Activated naive CD4-positive, alpha-beta T cell treated with anti-CD3 and anti-CD28 coated beads, Interleukin-2, amount 10 ng/mL, durations not matched to agents 7 days and 5 days (primary cell): ENCODE measurements at regions not wholly inside any gene's neighbourhood (a gene's known extent, or its start where the extent isn't known, plus 50 kb on each side); places are given as distances from the start of the nearest gene placed in this dataset.

Experiments used
- CTCF ChIA-PET: fragments of 350-600 bp; sonication (Branson Sonifier 250); formaldehyde crosslinking; loops from one replicate; lab custom pipeline; 2021; ENCODE audit warnings: antibody characterized with exemption; lab: Charles Lee
- DNase-seq: peaks from one replicate; pipeline ENCODE4 v3.0.0-alpha.2; 2020
- H3K27ac Mint-ChIP-seq: one replicate; pipeline ENCODE4 v1.8.0; 2021; ENCODE audit warnings: mild to moderate bottlenecking, moderate library complexity, mixed read lengths
- H3K27me3 Mint-ChIP-seq: one replicate; pipeline ENCODE4 v1.8.0; 2021; ENCODE audit warnings: mild to moderate bottlenecking, mixed read lengths
- H3K36me3 Mint-ChIP-seq: one replicate; pipeline ENCODE4 v1.8.0; 2021; ENCODE audit warnings: mixed read lengths
- H3K4me1 Mint-ChIP-seq: one replicate; pipeline ENCODE4 v1.8.0; 2021; ENCODE audit warnings: mixed read lengths
- H3K4me3 Mint-ChIP-seq: one replicate; pipeline ENCODE4 v1.8.0; 2021; ENCODE audit warnings: mild to moderate bottlenecking, moderate library complexity, mixed read lengths
- H3K9me3 Mint-ChIP-seq: one replicate; pipeline ENCODE4 v1.8.0; 2021; ENCODE audit warnings: mixed read lengths

- CTCF ChIA-PET: no interaction called here
- H3K27ac Mint-ChIP-seq: no peak overlapping the region
- no peak overlapping the region for H3K4me3 Mint-ChIP-seq
- no peaks in the 10 kb centered on the region for H3K36me3 Mint-ChIP-seq
- peaks cover 30% of the 10 kb centered on the region for H3K9me3 Mint-ChIP-seq
- H3K4me1 Mint-ChIP-seq: no peaks in the 10 kb centered on the region
- DNase-seq: no peak
- H3K27me3 Mint-ChIP-seq: no peaks in the 10 kb centered on the region
Observed at GRCh38 chr21:19695796-19696195, 1292.2 kb upstream of the TMPRSS15 start.

- Mint-ChIP-seq H3K4me3 (no peak overlapping the region), H3K27me3 (no peaks in the 10 kb centered on the region), H3K9me3 (peaks cover 51% of the 10 kb centered on the region), H3K27ac (no peak overlapping the region), H3K4me1 (no peaks in the 10 kb centered on the region), H3K36me3 (no peaks in the 10 kb centered on the region)
- DNase-seq: no peak
- CTCF ChIA-PET: no interaction called here
Observed at GRCh38 chr21:19700476-19700875, 1296.9 kb upstream of the TMPRSS15 start.

- Mint-ChIP-seq H3K27me3 (no peaks in the 10 kb centered on the region), H3K27ac (no peak overlapping the region), H3K36me3 (no peaks in the 10 kb centered on the region), H3K9me3 (peaks cover 44% of the 10 kb centered on the region), H3K4me1 (no peaks in the 10 kb centered on the region), H3K4me3 (no peak overlapping the region)
- DNase-seq: no peak
- CTCF ChIA-PET: no interaction called here
Observed at GRCh38 chr21:19702726-19703125, 1295.5 kb upstream of the NCAM2 start.

GRCh38 chr21:19704832-19705231 lies 1293.4 kb upstream of the NCAM2 start:
- DNase-seq: no peak
- H3K36me3 Mint-ChIP-seq: no peaks in the 10 kb centered on the region
- CTCF ChIA-PET: no interaction called here
- H3K4me1 Mint-ChIP-seq: no peaks in the 10 kb centered on the region
- no peak overlapping the region for H3K27ac Mint-ChIP-seq
- no peaks in the 10 kb centered on the region for H3K27me3 Mint-ChIP-seq
- no peak overlapping the region for H3K4me3 Mint-ChIP-seq
- peaks cover 45% of the 10 kb centered on the region for H3K9me3 Mint-ChIP-seq

DNA sequence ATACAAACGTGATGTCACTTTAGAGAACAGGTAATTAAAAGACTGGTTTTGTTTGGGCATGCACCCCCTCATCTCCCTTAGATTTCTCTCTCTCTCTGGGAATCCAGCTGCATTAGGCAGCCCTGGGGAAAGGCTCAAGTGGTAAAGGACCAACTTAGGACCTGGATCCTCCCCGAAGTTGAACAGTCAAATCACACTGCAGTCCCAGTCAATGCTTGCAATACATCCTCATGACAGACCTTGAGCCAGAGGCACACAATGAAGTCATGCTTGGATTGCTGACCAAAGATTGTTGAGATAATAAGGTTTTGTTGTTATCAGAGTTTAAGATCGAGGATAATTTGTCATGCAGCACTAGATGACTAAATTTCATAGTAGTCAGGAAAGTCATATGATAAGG lies 1285.8 kb upstream of the NCAM2 start:
- Mint-ChIP-seq H3K27ac (no peak overlapping the region), H3K4me3 (no peak overlapping the region), H3K27me3 (no peaks in the 10 kb centered on the region), H3K36me3 (no peaks in the 10 kb centered on the region), H3K9me3 (peaks cover 31% of the 10 kb centered on the region), H3K4me1 (no peaks in the 10 kb centered on the region)
- CTCF ChIA-PET: no interaction called here
- no peak for DNase-seq

GRCh38 chr21:19713313-19713712 lies 1284.9 kb upstream of the NCAM2 start:
- Mint-ChIP-seq H3K9me3 (peaks cover 30% of the 10 kb centered on the region), H3K4me3 (no peak overlapping the region), H3K4me1 (no peaks in the 10 kb centered on the region), H3K27me3 (no peaks in the 10 kb centered on the region), H3K36me3 (no peaks in the 10 kb centered on the region), H3K27ac (no peak overlapping the region)
- no peak for DNase-seq
- CTCF ChIA-PET: no interaction called here

- no peak overlapping the region for H3K27ac Mint-ChIP-seq
- H3K27me3 Mint-ChIP-seq: no peaks in the 10 kb centered on the region
- H3K36me3 Mint-ChIP-seq: no peaks in the 10 kb centered on the region
- H3K4me3 Mint-ChIP-seq: no peak overlapping the region
- no peaks in the 10 kb centered on the region for H3K4me1 Mint-ChIP-seq
- H3K9me3 Mint-ChIP-seq: peaks cover 21% of the 10 kb centered on the region
- CTCF ChIA-PET: no interaction called here
- no peak for DNase-seq
Observed at GRCh38 chr21:19724081-19724480, 1274.1 kb upstream of the NCAM2 start.

DNA sequence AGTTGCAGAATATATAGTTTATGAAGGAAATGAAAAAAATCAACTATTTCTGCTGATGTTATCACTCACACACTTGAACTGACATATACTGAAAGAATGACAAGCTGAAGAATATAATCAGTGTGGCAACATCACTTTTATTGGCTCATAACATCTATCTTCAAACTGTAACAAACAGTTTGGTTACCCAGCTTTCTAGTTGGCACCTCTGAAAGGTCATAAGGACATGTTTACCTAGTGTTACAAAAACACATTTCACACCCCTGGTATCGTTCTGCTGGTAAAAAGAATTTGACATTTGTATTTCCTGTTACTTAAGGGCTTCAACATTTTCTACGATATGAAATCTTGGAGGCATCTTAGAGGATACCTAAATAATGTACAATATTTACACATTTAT lies 1267.0 kb upstream of the NCAM2 start:
- Mint-ChIP-seq H3K27me3 (no peaks in the 10 kb centered on the region), H3K9me3 (peaks cover 27% of the 10 kb centered on the region), H3K36me3 (no peaks in the 10 kb centered on the region), H3K4me3 (no peak overlapping the region), H3K4me1 (no peaks in the 10 kb centered on the region), H3K27ac (no peak overlapping the region)
- CTCF ChIA-PET: no interaction called here
- DNase-seq: no peak

DNA sequence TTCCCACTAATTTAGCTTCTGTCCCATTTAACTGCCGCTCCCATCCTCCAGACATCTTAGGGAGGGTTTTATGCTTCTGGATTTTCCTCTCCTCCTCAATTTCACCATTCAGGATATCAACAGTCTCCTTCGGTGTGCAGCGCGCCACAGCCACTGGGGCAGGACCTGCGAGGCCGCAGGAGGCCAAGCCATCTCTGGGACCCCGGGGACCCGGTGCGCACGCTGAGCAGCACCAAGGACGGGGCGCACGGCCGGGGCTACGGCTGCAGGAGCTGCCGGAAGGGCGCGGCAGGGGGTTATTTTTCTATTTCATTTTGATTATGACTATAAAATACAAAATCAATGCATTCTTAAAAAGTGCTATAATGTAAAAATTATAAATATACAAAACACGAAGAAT lies 1238.4 kb upstream of the NCAM2 start:
- CTCF ChIA-PET: no interaction called here
- Mint-ChIP-seq H3K4me3 (no peak overlapping the region), H3K27ac (no peak overlapping the region), H3K4me1 (no peaks in the 10 kb centered on the region), H3K9me3 (peaks cover 24% of the 10 kb centered on the region), H3K27me3 (no peaks in the 10 kb centered on the region), H3K36me3 (no peaks in the 10 kb centered on the region)
- DNase-seq: no peak

DNA sequence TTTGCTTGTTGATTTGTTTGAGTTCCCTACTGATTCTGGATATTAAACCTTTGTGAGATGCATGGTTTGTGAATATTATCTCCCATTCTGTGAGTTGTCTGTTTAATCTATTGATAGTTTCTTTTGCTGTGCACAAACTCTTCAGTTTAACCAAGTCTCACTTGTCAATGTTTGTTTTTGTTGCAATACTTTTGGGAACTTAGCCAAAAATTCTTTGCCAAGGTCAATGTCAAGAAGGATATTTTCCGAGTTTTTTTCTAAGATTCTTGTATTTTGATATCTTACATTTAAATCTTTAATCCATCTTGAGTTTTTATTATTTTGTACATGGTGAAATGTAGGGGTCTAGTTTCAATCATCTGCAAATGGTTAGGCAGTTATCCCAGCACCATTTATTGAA lies 1230.7 kb upstream of the NCAM2 start:
- Mint-ChIP-seq H3K4me3 (no peak overlapping the region), H3K9me3 (peaks cover 12% of the 10 kb centered on the region), H3K27ac (no peak overlapping the region), H3K36me3 (no peaks in the 10 kb centered on the region), H3K27me3 (no peaks in the 10 kb centered on the region), H3K4me1 (no peaks in the 10 kb centered on the region)
- no peak for DNase-seq
- CTCF ChIA-PET: no interaction called here

DNA sequence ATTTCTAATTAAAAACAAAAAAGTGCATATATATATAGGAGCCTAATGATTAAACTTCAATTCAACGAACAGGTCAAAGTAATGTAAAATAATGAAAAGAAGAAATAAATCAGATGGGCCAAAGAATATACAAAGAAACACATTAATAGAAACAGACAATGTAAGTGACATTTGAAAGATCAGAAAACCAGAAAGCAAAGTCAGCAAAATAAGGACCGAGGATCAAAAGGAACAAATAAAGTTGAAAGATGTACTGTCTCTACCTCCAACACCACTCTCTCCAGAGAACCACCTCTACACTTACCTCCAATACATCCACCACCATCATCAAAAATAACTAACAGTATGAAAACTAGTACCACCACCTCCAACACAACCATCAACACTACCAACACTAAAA lies 1226.3 kb upstream of the NCAM2 start:
- DNase-seq: no peak
- Mint-ChIP-seq H3K27ac (no peak overlapping the region), H3K4me1 (no peaks in the 10 kb centered on the region), H3K9me3 (peaks cover 10% of the 10 kb centered on the region), H3K36me3 (no peaks in the 10 kb centered on the region), H3K27me3 (no peaks in the 10 kb centered on the region), H3K4me3 (no peak overlapping the region)
- CTCF ChIA-PET: no interaction called here

GRCh38 chr21:19776076-19776475 lies 1222.1 kb upstream of the NCAM2 start:
- no peaks in the 10 kb centered on the region for H3K27me3 Mint-ChIP-seq

GRCh38 chr21:19781881-19782652 lies 1216.1 kb upstream of the NCAM2 start:
- no peaks in the 10 kb centered on the region for H3K4me1 Mint-ChIP-seq
- CTCF ChIA-PET: no interaction called here
- no peaks in the 10 kb centered on the region for H3K27me3 Mint-ChIP-seq
- H3K4me3 Mint-ChIP-seq: no peak overlapping the region
- H3K27ac Mint-ChIP-seq: no peak overlapping the region
- peaks cover 36% of the 10 kb centered on the region for H3K9me3 Mint-ChIP-seq
- H3K36me3 Mint-ChIP-seq: no peaks in the 10 kb centered on the region
- no peak for DNase-seq

More at GRCh38 chr21:19776076-19776475, 1222.1 kb upstream of the NCAM2 start:
- DNase-seq: no peak
- Mint-ChIP-seq H3K4me1 (no peaks in the 10 kb centered on the region), H3K27ac (no peak overlapping the region), H3K4me3 (no peak overlapping the region), H3K9me3 (peaks cover 18% of the 10 kb centered on the region), H3K36me3 (no peaks in the 10 kb centered on the region)
- CTCF ChIA-PET: no interaction called here

DNA sequence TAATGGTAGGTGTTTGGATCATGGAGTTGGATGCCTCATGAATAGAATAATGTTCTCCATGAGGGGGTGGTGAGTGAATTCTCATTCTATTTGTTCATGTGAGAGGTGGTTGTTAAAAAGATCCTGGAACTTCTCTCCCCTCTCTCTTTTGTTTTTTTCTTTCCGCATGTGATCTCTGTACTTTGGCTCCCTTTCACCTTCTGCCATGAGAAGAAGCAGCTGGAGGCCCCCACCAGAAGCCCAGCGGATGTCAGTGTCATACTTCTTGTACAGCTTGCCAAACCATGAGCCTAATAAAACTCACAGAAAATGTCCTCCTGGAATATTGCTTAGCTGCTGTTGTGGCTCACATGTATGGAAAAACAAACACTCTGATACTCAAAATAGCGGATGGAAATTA lies 1212.3 kb upstream of the NCAM2 start:
- DNase-seq: no peak
- Mint-ChIP-seq H3K9me3 (peaks cover 27% of the 10 kb centered on the region), H3K4me1 (no peaks in the 10 kb centered on the region), H3K27me3 (no peaks in the 10 kb centered on the region), H3K27ac (no peak overlapping the region), H3K4me3 (no peak overlapping the region), H3K36me3 (no peaks in the 10 kb centered on the region)
- CTCF ChIA-PET: no interaction called here

DNA sequence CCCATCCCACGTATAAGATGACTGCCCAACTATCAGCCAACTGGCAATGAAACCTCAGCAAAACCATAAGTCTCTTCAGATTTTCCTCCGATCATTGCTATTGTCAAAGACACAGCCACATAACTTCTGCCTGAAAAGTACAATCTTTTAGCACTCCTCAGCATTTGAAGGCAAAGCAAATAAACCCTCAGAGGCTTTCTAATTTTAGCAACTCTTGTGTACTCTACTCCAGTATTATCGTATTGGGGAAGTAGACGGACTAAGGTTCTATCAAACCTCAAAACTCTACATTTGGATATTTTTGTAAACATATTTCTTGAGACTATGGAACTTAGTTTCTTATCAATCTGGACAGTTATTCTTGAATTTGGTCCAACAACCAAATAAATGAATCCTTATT lies 1206.2 kb upstream of the NCAM2 start:
- Mint-ChIP-seq H3K4me3 (no peak overlapping the region), H3K9me3 (peaks cover 16% of the 10 kb centered on the region), H3K36me3 (no peaks in the 10 kb centered on the region), H3K27ac (no peak overlapping the region), H3K4me1 (no peaks in the 10 kb centered on the region), H3K27me3 (no peaks in the 10 kb centered on the region)
- CTCF ChIA-PET: no interaction called here
- DNase-seq: no peak
